SK-N-SH (cell line): ENCODE measurements at regions not wholly inside any gene's neighbourhood (a gene's known extent, or its start where the extent isn't known, plus 50 kb on each side); places are given as distances from the start of the nearest gene placed in this dataset.

Experiments
- CTCF ChIP-seq: fragments of 200-600 bp; sonication (generic); IDR thresholded peaks from 2 replicates; pipeline ENCODE4 v1.6.1; 2017; ENCODE audit warnings: antibody characterized with exemption, mild to moderate bottlenecking, moderate library complexity
- ELF1 ChIP-seq: IDR thresholded peaks from 2 replicates; pipeline ENCODE4 v1.4.0; 2012
- EP300 ChIP-seq, 2 experiments: IDR thresholded peaks; 2 replicates each; pipeline versions ENCODE4 v1.4.0 to v1.6.1; 2012; ENCODE audit warnings: borderline replicate concordance in 1 of 2, low read depth in 1 of 2, low read length in 1 of 2
- EZH2phosphoT487 ChIP-seq: fragments of 200-600 bp; sonication (generic); IDR thresholded peaks from 2 replicates; pipeline ENCODE4 v1.6.1; 2017; ENCODE audit warnings: low read depth, mixed run types, mild to moderate bottlenecking, antibody characterized with exemption, moderate library complexity, borderline replicate concordance
- JUND ChIP-seq: IDR thresholded peaks from 2 replicates; pipeline ENCODE4 v1.4.0; 2012
- MEF2A ChIP-seq: IDR thresholded peaks from 2 replicates; pipeline ENCODE4 v1.4.0; 2012; ENCODE audit warnings: low read depth, borderline replicate concordance
- PBX3 ChIP-seq: IDR thresholded peaks from 2 replicates; pipeline ENCODE4; 2012
- POLR2AphosphoS5 ChIP-seq: IDR thresholded peaks from 2 replicates; pipeline ENCODE4 v1.6.1; 2012; ENCODE audit warnings: low read depth, low read length
- SIN3A ChIP-seq: IDR thresholded peaks from 2 replicates; pipeline ENCODE4 v1.6.1; 2012; ENCODE audit warnings: low read depth, mild to moderate bottlenecking, low read length, moderate library complexity, borderline replicate concordance
- SMC3 ChIP-seq: IDR thresholded peaks from 2 replicates; pipeline ENCODE4 v1.6.1; 2012; ENCODE audit warnings: low read depth, low read length, improper control_type of control experiment
- TAF1 ChIP-seq: IDR thresholded peaks from 2 replicates; pipeline ENCODE4 v1.6.1; 2012; ENCODE audit warnings: low read depth, mild to moderate bottlenecking, low read length, moderate library complexity, borderline replicate concordance
- USF2 ChIP-seq: fragments of 150-350 bp; IDR thresholded peaks from 2 replicates; pipeline ENCODE4 v1.6.1; 2017; ENCODE audit warnings: antibody characterized with exemption, low read length, low read depth, borderline replicate concordance
- ZBTB33 ChIP-seq: IDR thresholded peaks from 2 replicates; pipeline ENCODE4 v1.4.0; 2012; ENCODE audit warnings: low read depth, borderline replicate concordance

GRCh38 chr1:55969322-55969721, 610.0 kb downstream of the PLPP3 start:
- TF ChIP-seq CTCF, result no peak
- no peak for TF ChIP-seq JUND
- no peak for TF ChIP-seq SIN3A
- no peak for TF ChIP-seq EZH2phosphoT487
- TF ChIP-seq TAF1, result no peak
- no peak for TF ChIP-seq USF2
- no peak for TF ChIP-seq PBX3
- no peak for TF ChIP-seq POLR2AphosphoS5
- no peak for TF ChIP-seq ELF1
- TF ChIP-seq EP300 (IDR thresholded peaks at IDR 0.05; ENCODE audit: borderline replicate concordance in 1 of 2, low read depth in 1 of 2, low read length in 1 of 2), result no peak
- no peak for TF ChIP-seq SMC3
- TF ChIP-seq ZBTB33, result no peak
- no peak for TF ChIP-seq MEF2A
